ENCODE measurements at regions not wholly inside any gene's neighbourhood (a gene's known extent, or its start where the extent isn't known, plus 50 kb on each side); places are given as distances from the start of the nearest gene placed in this dataset.

GRCh38 chr2:41932241-41933045 is 115.4 kb upstream of the PKDCC start:
- TF ChIP-seq CTCF (IDR thresholded peaks at IDR 0.05) = peak in 1 of 3 donors; percentile 10
- no peak for TF ChIP-seq POLR2A (IDR thresholded peaks at IDR 0.05)
